ENCODE measurements at regions not wholly inside any gene's neighbourhood (a gene's known extent, or its start where the extent isn't known, plus 50 kb on each side); places are given as distances from the start of the nearest gene placed in this dataset.

DNA sequence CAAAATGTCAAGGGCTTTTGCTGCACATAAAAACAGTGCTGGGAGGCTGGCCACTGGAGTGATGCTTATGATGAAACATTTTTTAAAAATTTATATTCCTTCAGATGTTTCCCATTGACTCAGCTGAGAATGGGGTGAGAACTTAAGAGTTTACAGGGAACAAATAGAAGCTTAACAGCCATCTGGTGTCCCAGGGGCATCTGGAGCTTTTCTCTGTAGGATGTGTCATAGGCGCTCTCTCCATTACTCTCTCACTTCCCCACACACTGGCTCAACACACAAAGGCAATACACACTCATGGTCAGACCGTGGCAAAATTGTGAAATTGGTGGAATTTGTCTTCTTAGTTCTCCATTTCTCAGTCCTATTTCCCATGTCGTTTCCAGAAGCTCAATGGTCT lies 783.1 kb upstream of the LRRTM1 start:
- no peak for TF ChIP-seq POLR2A (IDR thresholded peaks at IDR 0.05)
- TF ChIP-seq, protein P1, sequence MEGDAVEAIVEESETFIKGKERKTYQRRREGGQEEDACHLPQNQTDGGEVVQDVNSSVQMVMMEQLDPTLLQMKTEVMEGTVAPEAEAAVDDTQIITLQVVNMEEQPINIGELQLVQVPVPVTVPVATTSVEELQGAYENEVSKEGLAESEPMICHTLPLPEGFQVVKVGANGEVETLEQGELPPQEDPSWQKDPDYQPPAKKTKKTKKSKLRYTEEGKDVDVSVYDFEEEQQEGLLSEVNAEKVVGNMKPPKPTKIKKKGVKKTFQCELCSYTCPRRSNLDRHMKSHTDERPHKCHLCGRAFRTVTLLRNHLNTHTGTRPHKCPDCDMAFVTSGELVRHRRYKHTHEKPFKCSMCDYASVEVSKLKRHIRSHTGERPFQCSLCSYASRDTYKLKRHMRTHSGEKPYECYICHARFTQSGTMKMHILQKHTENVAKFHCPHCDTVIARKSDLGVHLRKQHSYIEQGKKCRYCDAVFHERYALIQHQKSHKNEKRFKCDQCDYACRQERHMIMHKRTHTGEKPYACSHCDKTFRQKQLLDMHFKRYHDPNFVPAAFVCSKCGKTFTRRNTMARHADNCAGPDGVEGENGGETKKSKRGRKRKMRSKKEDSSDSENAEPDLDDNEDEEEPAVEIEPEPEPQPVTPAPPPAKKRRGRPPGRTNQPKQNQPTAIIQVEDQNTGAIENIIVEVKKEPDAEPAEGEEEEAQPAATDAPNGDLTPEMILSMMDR (IDR thresholded peaks at IDR 0.05), result no peak

Data from breast epithelium (tissue), 3 donors.